MM.1S (cell line): ENCODE measurements at regions not wholly inside any gene's neighbourhood (a gene's known extent, or its start where the extent isn't known, plus 50 kb on each side); places are given as distances from the start of the nearest gene placed in this dataset.

Experiments used
- CTCF ChIP-seq: fragments of 300-600 bp; sonication (generic); IDR thresholded peaks from 2 replicates; pipeline ENCODE4 v1.5.1; 2016; ENCODE audit warnings: antibody characterized with exemption, low read length, mixed read lengths
- EZH2 ChIP-seq: fragments of 300-600 bp; sonication (generic); optimal IDR thresholded peaks from 2 replicates; pipeline ENCODE3; 2017; ENCODE audit warnings: low read depth, mild to moderate bottlenecking, antibody characterized with exemption, low read length, mixed read lengths
- EZH2phosphoT487 ChIP-seq: fragments of 300-600 bp; sonication (generic); IDR thresholded peaks from 2 replicates; pipeline ENCODE4 v1.6.1; 2018; ENCODE audit warnings: antibody characterized with exemption, low read length

- TF ChIP-seq CTCF = no peak
- TF ChIP-seq EZH2 = no peak
- no peak for TF ChIP-seq EZH2phosphoT487
Observed at GRCh38 chrX:144722307-144722706, 525.0 kb upstream of the SPANXN1 start.
